K562 (cell line): ENCODE measurements at regions not wholly inside any gene's neighbourhood (a gene's known extent, or its start where the extent isn't known, plus 50 kb on each side); places are given as distances from the start of the nearest gene placed in this dataset.

ENCODE experiments used
- ATAC-seq: fragments of 200-7000 bp; cut with Tn5 transposase; 3 replicates; pipeline ENCODE4 v1.9.1; 2020; ENCODE audit warnings: moderate library complexity
- BruUV-seq: library from RNA; stranded (reverse); fragments of 400-500 nt; replicated peaks from 2 replicates; lab custom pipeline; 2021; lab: Mats Ljungman, UMichigan
- CTCF ChIA-PET: fragments of 300-600 bp; formaldehyde crosslinking; extraction: SDS; loops from one replicate; lab custom pipeline; 2021; ENCODE audit warnings: low intra/inter-chr PET ratio; lab: Yijun Ruan, JAX
- POLR2A ChIA-PET: fragments of 300-600, 350-650 bp; sonication (Branson Sonifier 250); formaldehyde crosslinking; extraction: SDS; loops from one replicate; lab custom pipeline; 2021; ENCODE audit warnings: antibody characterized with exemption, inconsistent platforms; lab: Yijun Ruan, JAX
- DNase-seq, 4 experiments: peaks; one replicate each; pipeline versions ENCODE4 v3.0.0 to v3.0.0-alpha.2; 2011 to 2018; ENCODE audit warnings: low spot score in 3 of 4, mixed read lengths in 3 of 4; ENCODE audit errors: extremely low read depth in 1 of 4
- FAIRE-seq: peaks from 2 replicates; lab custom pipeline; 2011; peaks lifted over from hg19 to GRCh38; lab: Jason Lieb, UNC
- H2AFZ ChIP-seq: 2 replicates; pipeline ENCODE4 v1.6.0; 2011; ENCODE audit warnings: low read depth, low read length, control low read depth, inconsistent platforms
- H3K27ac ChIP-seq: fragments of 200-600 bp; 3 replicates; pipeline ENCODE4 v1.8.0; 2011; ENCODE audit warnings: low read depth, mild to moderate bottlenecking, control low read depth, inconsistent platforms, low read length, moderate library complexity, mixed read lengths; ENCODE audit errors: extremely low read depth
- H3K27me3 ChIP-seq, 2 experiments: fragments of 300-600 bp in 1 of 2; 2 replicates in 1 of 2; 3 replicates in 1 of 2; pipeline versions ENCODE4 v1.6.0 to v1.8.0; 2011; ENCODE audit warnings: inconsistent platforms in 2 of 2, low read length in 2 of 2, mild to moderate bottlenecking in 1 of 2, mixed read lengths in 1 of 2, moderate library complexity in 1 of 2; ENCODE audit not compliant: control insufficient read depth in 2 of 2, insufficient read depth in 2 of 2
- H3K36me3 ChIP-seq: fragments of 300-600 bp; 3 replicates; pipeline ENCODE4 v1.8.0; 2011; ENCODE audit warnings: mild to moderate bottlenecking, low read length, inconsistent platforms; ENCODE audit not compliant: control insufficient read depth, insufficient read depth
- H3K4me1 ChIP-seq, 2 experiments: fragments of 200-600 bp in 1 of 2; replicated peaks in 1 of 2; 2 replicates in 1 of 2; 3 replicates in 1 of 2; pipeline versions ENCODE4 v1.5.1 to v1.8.0; 2011; ENCODE audit warnings: inconsistent platforms in 2 of 2, low read length in 2 of 2, mild to moderate bottlenecking in 1 of 2, mixed read lengths in 1 of 2, moderate library complexity in 1 of 2; ENCODE audit not compliant: control insufficient read depth in 2 of 2, insufficient read depth in 2 of 2
- H3K4me2 ChIP-seq: 2 replicates; pipeline ENCODE4 v1.6.1; 2011; ENCODE audit warnings: low read length, control low read depth, inconsistent platforms, mixed read lengths; ENCODE audit not compliant: insufficient read depth
- H3K4me3 ChIP-seq: fragments of 200-600 bp; sonication (generic), shearing (Covaris generic); 2 replicates; pipeline ENCODE4 v1.5.1; 2016; ENCODE audit warnings: control low read depth, inconsistent platforms
- H3K79me2 ChIP-seq: fragments of 200-600 bp; 3 replicates; pipeline ENCODE4 v1.8.0; 2011; ENCODE audit warnings: low read length, inconsistent platforms; ENCODE audit not compliant: control insufficient read depth, insufficient read depth
- H3K9ac ChIP-seq, 2 experiments: 2 replicates each; pipeline versions ENCODE4 v1.6.0 to v1.6.1; 2011; ENCODE audit warnings: low read depth in 2 of 2, low read length in 2 of 2, control low read depth in 1 of 2, inconsistent platforms in 1 of 2, mild to moderate bottlenecking in 1 of 2, mixed read lengths in 1 of 2; ENCODE audit not compliant: insufficient read depth in 1 of 2
- H3K9me1 ChIP-seq: one replicate; pipeline ENCODE4 v1.6.0; 2011; ENCODE audit warnings: inconsistent platforms, mild to moderate bottlenecking, low read length, moderate library complexity; ENCODE audit not compliant: control insufficient read depth, insufficient read depth
- H3K9me3 ChIP-seq: replicated peaks from 2 replicates; pipeline ENCODE4 v1.5.1; 2011; ENCODE audit warnings: low read depth, low read length, inconsistent platforms; ENCODE audit not compliant: control insufficient read depth, insufficient read depth
- H4K20me1 ChIP-seq: replicated peaks from 2 replicates; pipeline ENCODE4 v1.6.1; 2011; ENCODE audit warnings: low read length, inconsistent platforms, mixed read lengths; ENCODE audit not compliant: control insufficient read depth, insufficient read depth
- CEBPZ ChIP-seq: fragments of 150-350 bp; IDR thresholded peaks from 2 replicates; pipeline ENCODE4 v1.6.1; 2014; ENCODE audit warnings: low read depth, mild to moderate bottlenecking, low read length, borderline replicate concordance
- COPS2 ChIP-seq: fragments of 450-650 bp; conservative IDR thresholded peaks from 2 replicates; pipeline ENCODE4 v1.6.1; 2016; ENCODE audit warnings: mild to moderate bottlenecking, moderate library complexity
- IFI16 ChIP-seq: fragments of 250-450 bp; sonication (Bioruptor Pico); IDR thresholded peaks from 2 replicates; pipeline ENCODE4 v2.1.2; 2022; ENCODE audit warnings: mild to moderate bottlenecking, inconsistent platforms
- PRDM10 ChIP-seq: fragments of 450-650 bp; IDR thresholded peaks from 2 replicates; pipeline ENCODE4 v1.6.1; 2018; ENCODE audit not compliant: partially characterized antibody
- ZNF449 ChIP-seq: fragments of 250-450 bp; sonication (Bioruptor Pico); IDR thresholded peaks from 2 replicates; pipeline ENCODE4 v1.8.0; 2022; ENCODE audit warnings: moderate library complexity, mild to moderate bottlenecking, inconsistent platforms
- WGBS: fragments of 100-300 bp; shearing (Covaris generic); methylation state at CpG from one replicate; pipeline ENCODE4 v1.1.6; 2016; ENCODE audit warnings: low coverage, mixed read lengths; ENCODE audit not compliant: insufficient coverage; ENCODE audit errors: missing lambda C conversion rate; 5-methylcytosine and 5-hydroxymethylcytosine counted together
- in situ Hi-C: fragments of 300-500 bp; cut with MboI; formaldehyde crosslinking; loops from 4 replicates; pipeline ENCODE4 v1.15.0; 2018; ENCODE audit warnings: inconsistent platforms, mixed read lengths
- intact Hi-C: fragments of 100-400 bp; cut with micrococcal nuclease; formaldehyde crosslinking; loops from 2 replicates; pipeline ENCODE4 v1.14.2; 2022

- no peak overlapping the region for H3K4me3 ChIP-seq
- TF ChIP-seq COPS2 (no peak), PRDM10 (peak; percentile 12), CEBPZ (no peak), IFI16 (CRISPR knock-in tag) (no peak), ZNF449 (no peak)
- TF ChIP-seq, all 486 proteins: peak for 1
- ChIA-PET CTCF (no interaction called here), POLR2A (no interaction called here)
- no TSS peak for BruUV-seq
- ATAC-seq, result no peak
- in situ Hi-C loops, result no loop called here
- no peak for FAIRE-seq
- H3K36me3 ChIP-seq, result no peaks in the 10 kb centered on the region
- no peak for DNase-seq
- intact Hi-C loops, result no loop called here
- peaks cover 24 to 61% of the 10 kb centered on the region in 2 experiments; a peak in 4 of 5 replicates for H3K27me3 ChIP-seq
- H3K27ac ChIP-seq, result no peak overlapping the region
- no peaks in the 10 kb centered on the region for H3K9me1 ChIP-seq
- 2% methylated on average over 13 of the region's 13 CpGs for WGBS
- H3K9me3 ChIP-seq, result no peaks in the 10 kb centered on the region
- no peak overlapping the region for H3K4me2 ChIP-seq
- no peak overlapping the region for H2AFZ ChIP-seq
- H3K79me2 ChIP-seq, result no peaks in the 10 kb centered on the region
- H4K20me1 ChIP-seq, result no peaks in the 10 kb centered on the region; the same call in 1 of the 2 replicates
- H3K4me1 ChIP-seq, result no peaks in the 10 kb centered on the region
- no peak overlapping the region for H3K9ac ChIP-seq
Observed at GRCh38 chr5:2272755-2273154, 390.0 kb upstream of the IRX4 start.
